CD14-positive monocyte (primary cell): ENCODE measurements at regions not wholly inside any gene's neighbourhood (a gene's known extent, or its start where the extent isn't known, plus 50 kb on each side); places are given as distances from the start of the nearest gene placed in this dataset.

ENCODE experiments used
- DNase-seq, 3 donors: peaks; one replicate each; pipeline ENCODE4 v3.0.0-alpha.2; 2011 to 2022
- H2AFZ ChIP-seq: 2 replicates; pipeline ENCODE4 v1.6.0; 2012; ENCODE audit warnings: mild to moderate bottlenecking, low read depth, low read length, inconsistent platforms; ENCODE audit not compliant: insufficient read depth, poor library complexity, severe bottlenecking
- H3K27ac ChIP-seq, 2 donors: 1 replicate in 1 of 2; 2 replicates in 1 of 2; pipeline ENCODE4 v1.5.1; 2012 to 2013; ENCODE audit warnings: low read length in 2 of 2, control low read depth in 1 of 2, inconsistent platforms in 1 of 2, low read depth in 1 of 2, mild to moderate bottlenecking in 1 of 2
- H3K27me3 ChIP-seq, 2 donors: one replicate each; pipeline versions ENCODE4 v1.6.0 to v1.6.1; 2011 to 2013; ENCODE audit warnings: low read length in 2 of 2; ENCODE audit not compliant: control insufficient read depth in 2 of 2, insufficient read depth in 2 of 2
- H3K36me3 ChIP-seq, 2 donors: replicated peaks in 1 of 2; 1 replicate in 1 of 2; 2 replicates in 1 of 2; pipeline versions ENCODE4 v1.5.1 to v1.6.1; 2012 to 2013; ENCODE audit warnings: low read length in 2 of 2, control low read depth in 1 of 2, inconsistent platforms in 1 of 2, mild to moderate bottlenecking in 1 of 2; ENCODE audit not compliant: insufficient read depth in 2 of 2, control insufficient read depth in 1 of 2
- H3K4me1 ChIP-seq, 2 donors: 1 replicate in 1 of 2; 2 replicates in 1 of 2; pipeline versions ENCODE4 v1.5.1 to v1.6.1; 2012 to 2013; ENCODE audit warnings: low read length in 2 of 2, control low read depth in 1 of 2, inconsistent platforms in 1 of 2, mild to moderate bottlenecking in 1 of 2, moderate library complexity in 1 of 2; ENCODE audit not compliant: insufficient read depth in 2 of 2, control insufficient read depth in 1 of 2
- H3K4me2 ChIP-seq: replicated peaks from 2 replicates; pipeline ENCODE3; 2012; ENCODE audit warnings: low read length, moderate library complexity, mild to moderate bottlenecking; ENCODE audit not compliant: poor library complexity, severe bottlenecking; ENCODE audit errors: extremely low read depth
- H3K4me3 ChIP-seq, 3 experiments: fragments of 200-600 bp in 1 of 3; sonication (generic) in 1 of 3; replicated peaks in 1 of 3; 1 replicate in 2 of 3; 2 replicates in 1 of 3; pipeline ENCODE4 v1.5.1; 2011 to 2013; ENCODE audit warnings: low read length in 3 of 3, mild to moderate bottlenecking in 3 of 3, control low read depth in 2 of 3, low read depth in 2 of 3, inconsistent platforms in 1 of 3, moderate library complexity in 1 of 3
- H3K79me2 ChIP-seq: 2 replicates; pipeline ENCODE4 v1.6.0; 2012; ENCODE audit warnings: mild to moderate bottlenecking, control low read depth, inconsistent platforms, low read length, moderate library complexity; ENCODE audit not compliant: insufficient read depth
- H3K9ac ChIP-seq: 2 replicates; pipeline ENCODE4 v1.6.0; 2017; ENCODE audit warnings: low read length, mild to moderate bottlenecking; ENCODE audit not compliant: insufficient read depth, poor library complexity, severe bottlenecking
- H3K9me3 ChIP-seq, 2 donors: replicated peaks in 1 of 2; 1 replicate in 1 of 2; 2 replicates in 1 of 2; pipeline versions ENCODE4 v1.5.1 to v1.6.1; 2012 to 2013; ENCODE audit warnings: low read length in 2 of 2, control low read depth in 1 of 2; ENCODE audit not compliant: control insufficient read depth in 1 of 2, insufficient read depth in 1 of 2
- H4K20me1 ChIP-seq: 2 replicates; pipeline ENCODE4 v1.6.0; 2012; ENCODE audit warnings: mild to moderate bottlenecking, low read length, control low read depth, moderate library complexity; ENCODE audit not compliant: insufficient read depth
- H3K27ac Mint-ChIP-seq, 7 donors: one replicate each; pipeline ENCODE4 v1.8.0; 2020; ENCODE audit warnings: mild to moderate bottlenecking in 7 of 7, mixed read lengths in 7 of 7, moderate library complexity in 6 of 7, inconsistent platforms in 2 of 7
- H3K27me3 Mint-ChIP-seq, 3 donors: one replicate each; pipeline ENCODE4 v1.8.0; 2021 to 2022; ENCODE audit warnings: low read depth in 3 of 3, mild to moderate bottlenecking in 3 of 3, mixed read lengths in 3 of 3, moderate library complexity in 3 of 3, inconsistent platforms in 1 of 3
- H3K36me3 Mint-ChIP-seq, 2 donors: one replicate each; pipeline ENCODE4 v1.8.0; 2020; ENCODE audit warnings: mixed read lengths in 2 of 2, inconsistent platforms in 1 of 2, mild to moderate bottlenecking in 1 of 2
- H3K4me1 Mint-ChIP-seq: one replicate; pipeline ENCODE4 v1.8.0; 2020; ENCODE audit warnings: mild to moderate bottlenecking, mixed read lengths
- H3K4me3 Mint-ChIP-seq, 2 donors: one replicate each; pipeline ENCODE4 v1.8.0; 2020; ENCODE audit warnings: mild to moderate bottlenecking in 2 of 2, mixed read lengths in 2 of 2, moderate library complexity in 1 of 2
- H3K9me3 Mint-ChIP-seq, 7 donors: one replicate each; pipeline ENCODE4 v1.8.0; 2020 to 2022; ENCODE audit warnings: mixed read lengths in 7 of 7, mild to moderate bottlenecking in 6 of 7, moderate library complexity in 6 of 7, inconsistent platforms in 2 of 7
- WGBS: methylation state at CpG from one replicate; pipeline ENCODE4 v1.1.5; 2013; ENCODE audit warnings: missing lambda C conversion rate; ENCODE audit not compliant: insufficient coverage; 5-methylcytosine and 5-hydroxymethylcytosine counted together
- intact Hi-C, 2 donors: fragments of 100-400 bp; cut with micrococcal nuclease; formaldehyde crosslinking; loops; one replicate each; pipeline versions ENCODE4 v1.15.0 to v1.15.1; 2023
- TF ChIP-seq, protein P1 (sequence below): fragments of 200-600 bp; IDR thresholded peaks from one replicate; pipeline ENCODE4 v1.8.0; 2022; ENCODE audit warnings: antibody characterized with exemption, mild to moderate bottlenecking

DNA sequence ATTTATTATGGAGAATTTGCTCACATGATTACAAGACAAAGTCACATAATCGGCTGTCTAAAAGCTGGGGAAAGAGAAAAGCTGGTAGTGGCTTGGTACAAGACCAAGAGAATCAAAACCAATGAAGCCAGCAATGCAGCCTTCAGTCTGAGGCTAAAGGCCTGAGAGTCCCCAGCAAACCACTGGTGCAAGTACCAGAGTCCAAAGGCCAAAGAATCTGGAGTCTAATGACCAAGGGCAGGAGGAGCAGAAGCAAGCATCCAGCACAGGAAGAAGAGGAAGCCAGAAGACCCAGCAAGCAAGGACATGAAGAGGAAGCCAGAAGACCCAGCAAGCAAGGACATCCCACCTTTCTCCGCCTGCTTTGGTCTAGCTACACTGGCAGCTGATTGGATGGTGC is 250.6 kb upstream of the SALL1 start:
- intact Hi-C loops, result no loop called here
- H3K27me3 Mint-ChIP-seq, result no peaks in the 10 kb centered on the region
- peaks cover 0 to 4% of the 10 kb centered on the region in 2 donors for H3K9me3 ChIP-seq
- no peaks in the 10 kb centered on the region for H3K4me1 Mint-ChIP-seq
- H3K36me3 ChIP-seq, result no peaks in the 10 kb centered on the region
- no peaks in the 10 kb centered on the region for H3K27me3 ChIP-seq
- no peak overlapping the region for H3K27ac Mint-ChIP-seq
- no peaks in the 10 kb centered on the region for H3K79me2 ChIP-seq
- TF ChIP-seq, protein P1, sequence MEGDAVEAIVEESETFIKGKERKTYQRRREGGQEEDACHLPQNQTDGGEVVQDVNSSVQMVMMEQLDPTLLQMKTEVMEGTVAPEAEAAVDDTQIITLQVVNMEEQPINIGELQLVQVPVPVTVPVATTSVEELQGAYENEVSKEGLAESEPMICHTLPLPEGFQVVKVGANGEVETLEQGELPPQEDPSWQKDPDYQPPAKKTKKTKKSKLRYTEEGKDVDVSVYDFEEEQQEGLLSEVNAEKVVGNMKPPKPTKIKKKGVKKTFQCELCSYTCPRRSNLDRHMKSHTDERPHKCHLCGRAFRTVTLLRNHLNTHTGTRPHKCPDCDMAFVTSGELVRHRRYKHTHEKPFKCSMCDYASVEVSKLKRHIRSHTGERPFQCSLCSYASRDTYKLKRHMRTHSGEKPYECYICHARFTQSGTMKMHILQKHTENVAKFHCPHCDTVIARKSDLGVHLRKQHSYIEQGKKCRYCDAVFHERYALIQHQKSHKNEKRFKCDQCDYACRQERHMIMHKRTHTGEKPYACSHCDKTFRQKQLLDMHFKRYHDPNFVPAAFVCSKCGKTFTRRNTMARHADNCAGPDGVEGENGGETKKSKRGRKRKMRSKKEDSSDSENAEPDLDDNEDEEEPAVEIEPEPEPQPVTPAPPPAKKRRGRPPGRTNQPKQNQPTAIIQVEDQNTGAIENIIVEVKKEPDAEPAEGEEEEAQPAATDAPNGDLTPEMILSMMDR, result no peak
- no peak overlapping the region for H3K4me2 ChIP-seq
- H2AFZ ChIP-seq, result no peak overlapping the region
- no peak for DNase-seq
- H3K9ac ChIP-seq, result no peak overlapping the region
- H3K4me3 ChIP-seq, result no peak overlapping the region
- H3K4me3 Mint-ChIP-seq, result no peak overlapping the region
- no peaks in the 10 kb centered on the region for H3K36me3 Mint-ChIP-seq
- no peaks in the 10 kb centered on the region for H4K20me1 ChIP-seq
- H3K9me3 Mint-ChIP-seq, result peaks cover 0 to 4% (median 3%) of the 10 kb centered on the region in 7 donors
- 80% methylated on average over 2 of the region's 2 CpGs for WGBS
- H3K4me1 ChIP-seq, result no peaks in the 10 kb centered on the region
- no peak overlapping the region for H3K27ac ChIP-seq

DNA sequence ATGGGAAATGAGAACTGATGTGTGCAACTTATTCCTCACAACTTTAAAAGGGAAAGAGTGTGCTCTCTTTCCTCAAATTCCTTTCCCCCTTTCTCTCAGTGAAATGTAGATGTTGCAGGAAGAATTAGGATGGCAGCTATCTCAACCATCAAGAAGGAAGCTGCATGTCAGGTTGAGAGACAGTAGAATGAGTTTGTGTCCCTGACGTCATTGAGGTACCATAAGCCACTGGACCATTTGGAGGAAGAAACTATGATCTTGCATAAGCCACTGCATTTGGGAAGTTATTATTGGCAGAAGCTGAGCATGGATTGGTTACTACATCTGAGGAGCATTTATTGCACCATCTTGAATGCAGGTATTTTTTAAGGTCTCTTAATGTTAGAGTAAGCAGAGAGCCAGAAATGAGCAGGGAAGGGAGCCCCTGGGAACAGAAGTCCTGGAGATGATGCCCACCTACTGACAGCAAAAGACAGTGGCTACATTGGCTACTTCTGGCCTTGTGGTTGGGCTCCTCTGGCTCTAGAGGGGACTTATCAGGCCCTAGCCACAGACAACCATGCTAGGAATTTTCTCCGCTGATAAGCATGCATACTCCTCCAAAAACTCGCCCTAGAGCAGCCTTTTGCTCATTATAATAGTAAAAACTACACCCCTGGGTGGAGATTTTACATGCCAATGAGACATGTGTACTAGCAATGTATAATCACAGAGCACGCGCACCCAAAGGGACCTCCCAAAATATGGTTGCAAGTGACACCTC is 249.0 kb upstream of the SALL1 start:
- Histone ChIP-seq H3K9me3 (peaks cover 0 to 7% of the 10 kb centered on the region in 2 donors), H3K79me2 (no peaks in the 10 kb centered on the region), H3K27me3 (no peaks in the 10 kb centered on the region), H3K4me3 (no peak overlapping the region), H2AFZ (no peak overlapping the region), H3K36me3 (no peaks in the 10 kb centered on the region), H3K27ac (no peak overlapping the region), H3K4me2 (no peak overlapping the region), H4K20me1 (no peaks in the 10 kb centered on the region), H3K4me1 (no peaks in the 10 kb centered on the region), H3K9ac (no peak overlapping the region)
- DNase-seq, result no peak
- no peak overlapping the region for H3K4me3 Mint-ChIP-seq
- intact Hi-C loops, result no loop called here
- WGBS, result 95% methylated on average over 3 of the region's 5 CpGs
- TF ChIP-seq, protein P1, result no peak
- H3K9me3 Mint-ChIP-seq, result peaks cover 2 to 5% (median 3%) of the 10 kb centered on the region in 7 donors
- H3K27ac Mint-ChIP-seq, result no peak overlapping the region
- no peaks in the 10 kb centered on the region for H3K4me1 Mint-ChIP-seq
- no peaks in the 10 kb centered on the region for H3K27me3 Mint-ChIP-seq
- H3K36me3 Mint-ChIP-seq, result no peaks in the 10 kb centered on the region
